Gastroesophageal sphincter (tissue), 4 donors: ENCODE measurements at regions not wholly inside any gene's neighbourhood (a gene's known extent, or its start where the extent isn't known, plus 50 kb on each side); places are given as distances from the start of the nearest gene placed in this dataset.

Source experiments
- ATAC-seq: fragments of 150-250 bp; one replicate; pipeline ENCODE4 v1.9.1; 2016; ENCODE audit warnings: mild to moderate bottlenecking, moderate library complexity
- H3K27ac ChIP-seq, 4 donors: fragments of 200-600 bp; sonication (generic) in 3 of 4; 1 replicate in 3 of 4; 2 replicates in 1 of 4; pipeline ENCODE4 v1.5.1; 2016 to 2019
- H3K27me3 ChIP-seq: fragments of 200-600 bp; sonication (generic); one replicate; pipeline ENCODE4 v1.5.1; 2019
- H3K36me3 ChIP-seq, 2 donors: fragments of 200-600 bp; sonication (generic); one replicate each; pipeline ENCODE4 v1.5.1; 2019; ENCODE audit warnings: control low read depth in 1 of 2
- H3K4me1 ChIP-seq, 3 donors: fragments of 200-600 bp; sonication (generic); 1 replicate in 2 of 3; 2 replicates in 1 of 3; pipeline ENCODE4 v1.5.1; 2016 to 2019; ENCODE audit warnings: control low read depth in 2 of 3
- H3K4me3 ChIP-seq, 2 donors: fragments of 200-600 bp; sonication (generic); one replicate each; pipeline ENCODE4 v1.5.1; 2019; ENCODE audit warnings: mild to moderate bottlenecking in 1 of 2, moderate library complexity in 1 of 2
- H3K9me3 ChIP-seq, 3 donors: fragments of 200-600 bp; sonication (generic); one replicate each; pipeline ENCODE4 v1.5.1; 2017 to 2019; ENCODE audit warnings: control low read depth in 2 of 3
- EP300 ChIP-seq: sonication (generic); formaldehyde crosslinking; IDR thresholded peaks from one replicate; pipeline ENCODE4 v1.6.1; 2017; ENCODE audit warnings: antibody characterized with exemption, mild to moderate bottlenecking
- POLR2A ChIP-seq, 2 donors: fragments of 450-650 bp; IDR thresholded peaks; one replicate each; pipeline ENCODE4 v1.6.1; 2017; ENCODE audit warnings: antibody characterized with exemption in 2 of 2, mild to moderate bottlenecking in 2 of 2, moderate library complexity in 1 of 2
- POLR2AphosphoS5 ChIP-seq: sonication (generic); formaldehyde crosslinking; IDR thresholded peaks from one replicate; pipeline ENCODE4 v1.6.1; 2017; ENCODE audit warnings: antibody characterized with exemption
- WGBS, 2 donors: methylation state at CpG; one replicate each; pipeline ENCODE4 v1.1.5; 2018; ENCODE audit warnings: low coverage in 1 of 2; 5-methylcytosine and 5-hydroxymethylcytosine counted together
- TF ChIP-seq, protein P1 (sequence below), 4 experiments: fragments of 200-600 bp in 2 of 4; fragments of 450-650 bp in 2 of 4; sonication (generic) in 1 of 4; IDR thresholded peaks; one replicate each; pipeline ENCODE4 v1.5.1; 2017 to 2019; ENCODE audit warnings: antibody characterized with exemption in 4 of 4, mild to moderate bottlenecking in 2 of 4, moderate library complexity in 2 of 4

DNA sequence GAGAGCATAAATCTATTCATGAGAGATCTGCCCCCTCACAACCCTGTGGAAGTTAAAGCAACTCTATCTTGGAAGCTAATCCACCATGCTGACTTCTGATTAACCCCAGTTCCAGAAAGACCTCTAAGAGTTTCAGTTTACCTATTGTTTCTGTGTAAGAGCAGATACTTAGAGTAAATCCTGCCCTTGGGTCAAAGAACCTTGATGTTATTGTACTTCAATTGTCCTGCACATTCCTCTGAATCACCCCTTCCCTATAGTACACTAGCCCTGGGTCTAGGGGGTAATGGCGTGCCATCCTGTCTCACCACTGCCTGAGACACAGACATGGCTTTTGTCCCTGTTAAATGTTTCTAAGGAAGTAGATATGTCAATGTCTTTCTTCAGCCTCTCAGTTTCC is 138.6 kb downstream of the CAAP1 start:
- Histone ChIP-seq H3K4me3 (no peak overlapping the region), H3K27me3 (no peaks in the 10 kb centered on the region), H3K27ac (no peak overlapping the region), H3K4me1 (no peaks in the 10 kb centered on the region), H3K36me3 (no peaks in the 10 kb centered on the region), H3K9me3 (no peaks in the 10 kb centered on the region)
- 75% methylated on average over 1 of the region's 1 CpG; no CpG with 5 or more reads in 1 of the 2 donors for WGBS, 2 donors
- ATAC-seq = no peak
- TF ChIP-seq, protein P1, sequence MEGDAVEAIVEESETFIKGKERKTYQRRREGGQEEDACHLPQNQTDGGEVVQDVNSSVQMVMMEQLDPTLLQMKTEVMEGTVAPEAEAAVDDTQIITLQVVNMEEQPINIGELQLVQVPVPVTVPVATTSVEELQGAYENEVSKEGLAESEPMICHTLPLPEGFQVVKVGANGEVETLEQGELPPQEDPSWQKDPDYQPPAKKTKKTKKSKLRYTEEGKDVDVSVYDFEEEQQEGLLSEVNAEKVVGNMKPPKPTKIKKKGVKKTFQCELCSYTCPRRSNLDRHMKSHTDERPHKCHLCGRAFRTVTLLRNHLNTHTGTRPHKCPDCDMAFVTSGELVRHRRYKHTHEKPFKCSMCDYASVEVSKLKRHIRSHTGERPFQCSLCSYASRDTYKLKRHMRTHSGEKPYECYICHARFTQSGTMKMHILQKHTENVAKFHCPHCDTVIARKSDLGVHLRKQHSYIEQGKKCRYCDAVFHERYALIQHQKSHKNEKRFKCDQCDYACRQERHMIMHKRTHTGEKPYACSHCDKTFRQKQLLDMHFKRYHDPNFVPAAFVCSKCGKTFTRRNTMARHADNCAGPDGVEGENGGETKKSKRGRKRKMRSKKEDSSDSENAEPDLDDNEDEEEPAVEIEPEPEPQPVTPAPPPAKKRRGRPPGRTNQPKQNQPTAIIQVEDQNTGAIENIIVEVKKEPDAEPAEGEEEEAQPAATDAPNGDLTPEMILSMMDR (IDR thresholded peaks at IDR 0.05) = no peak
- TF ChIP-seq EP300 (no peak), POLR2AphosphoS5 (no peak), POLR2A (IDR thresholded peaks at IDR 0.05) (no peak)

DNA sequence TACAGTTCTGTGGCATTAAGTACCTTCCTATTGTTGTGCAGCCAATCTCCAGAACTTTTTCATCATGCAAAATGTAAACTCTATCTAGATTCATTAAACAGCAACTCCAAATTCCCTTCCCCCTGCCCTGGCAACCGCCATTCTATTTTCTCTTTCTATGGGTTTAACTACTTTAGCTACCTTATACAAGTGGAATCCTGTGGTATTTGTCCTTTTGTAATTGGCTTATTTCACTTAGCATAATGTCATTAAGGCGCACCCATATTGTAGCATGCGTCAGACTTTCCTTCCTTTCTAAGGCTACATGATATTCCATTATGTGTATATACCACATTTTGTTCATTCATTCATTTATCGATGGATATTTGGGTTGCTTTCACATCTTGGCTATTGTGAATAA is 142.4 kb downstream of the CAAP1 start:
- no peaks in the 10 kb centered on the region for H3K4me1 ChIP-seq
- H3K27ac ChIP-seq = no peak overlapping the region
- 91 to 94% methylated on average over 3 to 4 of the region's 4 CpGs for WGBS, 2 donors
- TF ChIP-seq POLR2A (IDR thresholded peaks at IDR 0.05) = no peak
- TF ChIP-seq EP300 = no peak
- TF ChIP-seq, protein P1 (IDR thresholded peaks at IDR 0.05) = no peak
- TF ChIP-seq POLR2AphosphoS5 = no peak
- H3K9me3 ChIP-seq = no peaks in the 10 kb centered on the region
- no peaks in the 10 kb centered on the region for H3K36me3 ChIP-seq
- H3K27me3 ChIP-seq = no peaks in the 10 kb centered on the region
- ATAC-seq = no peak
- H3K4me3 ChIP-seq = no peak overlapping the region

DNA sequence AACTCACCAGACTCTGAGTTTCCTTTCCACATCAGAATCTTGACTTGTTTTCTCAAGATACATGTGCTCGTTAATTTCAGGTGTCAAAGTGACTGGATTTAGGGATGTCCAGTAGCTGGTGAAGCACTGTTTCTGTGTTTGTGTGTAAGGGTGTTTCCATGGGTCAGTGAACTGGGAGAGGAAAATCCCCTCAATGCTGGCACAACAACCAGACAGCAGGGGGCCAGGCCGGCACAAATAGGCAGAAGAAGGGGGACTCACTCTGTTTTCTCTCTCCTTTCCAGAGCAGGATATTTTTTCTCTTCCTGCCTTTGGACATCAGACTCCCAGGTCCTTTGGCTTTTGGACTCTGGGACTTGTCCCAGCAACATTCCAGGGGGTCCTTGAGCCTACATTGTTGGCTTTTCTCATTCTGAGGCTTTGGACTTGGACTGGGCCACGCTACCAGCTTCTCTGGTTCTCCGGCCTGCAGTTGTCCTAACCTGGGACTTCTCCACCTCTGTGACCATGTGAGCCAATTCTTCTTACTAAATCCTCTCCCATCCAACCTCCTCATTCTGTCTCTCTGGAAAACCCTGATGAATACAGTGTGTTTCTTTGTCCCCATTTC is 144.0 kb downstream of the CAAP1 start:
- TF ChIP-seq POLR2AphosphoS5 (no peak), POLR2A (IDR thresholded peaks at IDR 0.05) (no peak), EP300 (no peak)
- TF ChIP-seq, protein P1 (IDR thresholded peaks at IDR 0.05) = no peak
- no peaks in the 10 kb centered on the region for H3K4me1 ChIP-seq
- H3K36me3 ChIP-seq = no peaks in the 10 kb centered on the region
- WGBS, 2 donors = 78 to 92% methylated on average over 2 to 4 of the region's 4 CpGs
- no peak overlapping the region for H3K27ac ChIP-seq
- no peaks in the 10 kb centered on the region for H3K9me3 ChIP-seq
- no peaks in the 10 kb centered on the region for H3K27me3 ChIP-seq
- ATAC-seq = no peak
- no peak overlapping the region for H3K4me3 ChIP-seq

DNA sequence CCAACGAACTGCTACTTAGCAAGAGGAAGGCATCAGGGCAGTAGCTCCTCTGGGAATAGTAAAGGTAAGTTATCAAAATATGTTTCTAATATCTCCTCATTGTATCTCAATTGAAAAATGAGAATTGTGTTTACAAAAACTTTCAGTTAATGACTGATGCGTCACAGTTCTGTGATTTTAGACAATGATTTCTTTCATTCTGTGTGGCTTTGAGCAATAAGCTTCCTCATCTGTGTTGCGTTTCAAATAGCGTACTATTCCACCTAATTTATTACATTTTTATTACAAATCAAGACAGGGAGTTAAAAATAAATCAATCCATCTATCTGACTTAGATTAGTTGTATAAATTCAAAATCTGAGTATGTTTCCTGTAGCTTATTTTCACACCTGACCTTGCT is 145.0 kb downstream of the CAAP1 start:
- H3K27ac ChIP-seq = no peak overlapping the region
- no peak for ATAC-seq
- H3K4me1 ChIP-seq = no peaks in the 10 kb centered on the region
- H3K27me3 ChIP-seq = no peaks in the 10 kb centered on the region
- WGBS, 2 donors = 82 to 85% methylated on average over 4 of the region's 4 CpGs
- H3K36me3 ChIP-seq = no peaks in the 10 kb centered on the region
- no peaks in the 10 kb centered on the region for H3K9me3 ChIP-seq
- no peak overlapping the region for H3K4me3 ChIP-seq
- TF ChIP-seq POLR2AphosphoS5 = no peak
- TF ChIP-seq POLR2A (IDR thresholded peaks at IDR 0.05) = no peak
- TF ChIP-seq, protein P1 (IDR thresholded peaks at IDR 0.05) = no peak
- TF ChIP-seq EP300 = no peak

DNA sequence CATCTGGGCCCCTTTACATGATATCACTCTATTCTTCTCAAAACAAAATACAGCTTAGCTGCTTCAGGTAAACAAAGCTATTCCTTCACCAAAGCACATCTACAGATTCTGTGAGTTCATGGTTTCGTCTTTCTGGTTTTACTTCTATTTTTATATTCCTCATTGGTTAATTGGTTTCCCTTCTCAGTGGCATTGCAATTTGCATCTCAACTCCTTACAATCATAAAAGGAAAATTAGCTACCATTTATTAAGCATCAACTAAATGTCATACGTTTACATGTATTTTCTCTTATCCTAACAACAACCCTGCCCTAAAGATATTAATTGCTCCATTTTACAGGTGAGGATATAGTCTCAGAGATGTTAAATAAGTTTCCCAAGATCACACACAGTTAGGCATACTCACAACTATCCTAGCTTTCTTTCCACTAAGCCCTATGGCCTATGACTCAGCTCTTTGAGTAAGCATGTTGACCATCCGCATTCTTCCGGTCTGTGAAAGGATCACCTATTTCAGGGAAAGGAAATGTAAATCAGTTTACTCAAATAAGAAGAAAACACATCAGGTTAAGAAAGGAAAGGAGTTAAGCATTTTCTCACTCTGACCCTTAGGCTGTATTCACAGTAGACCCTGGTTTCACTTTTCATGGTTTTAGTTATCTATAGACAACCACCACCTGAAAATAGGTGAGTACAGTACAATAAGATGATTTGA is 146.1 kb downstream of the CAAP1 start:
- no peaks in the 10 kb centered on the region for H3K4me1 ChIP-seq
- no peak for ATAC-seq
- no peaks in the 10 kb centered on the region for H3K27me3 ChIP-seq
- no peak for TF ChIP-seq EP300
- TF ChIP-seq, protein P1 (IDR thresholded peaks at IDR 0.05) = no peak
- no peak for TF ChIP-seq POLR2AphosphoS5
- 73 to 74% methylated on average over 4 of the region's 4 CpGs for WGBS, 2 donors
- no peak overlapping the region for H3K4me3 ChIP-seq
- no peaks in the 10 kb centered on the region for H3K36me3 ChIP-seq
- no peaks in the 10 kb centered on the region for H3K9me3 ChIP-seq
- no peak overlapping the region for H3K27ac ChIP-seq
